ENCODE measurements at regions not wholly inside any gene's neighbourhood (a gene's known extent, or its start where the extent isn't known, plus 50 kb on each side); places are given as distances from the start of the nearest gene placed in this dataset.
A peak's percentile ranks its signal among the peaks of the same experiment; 100 is the strongest.

DNA sequence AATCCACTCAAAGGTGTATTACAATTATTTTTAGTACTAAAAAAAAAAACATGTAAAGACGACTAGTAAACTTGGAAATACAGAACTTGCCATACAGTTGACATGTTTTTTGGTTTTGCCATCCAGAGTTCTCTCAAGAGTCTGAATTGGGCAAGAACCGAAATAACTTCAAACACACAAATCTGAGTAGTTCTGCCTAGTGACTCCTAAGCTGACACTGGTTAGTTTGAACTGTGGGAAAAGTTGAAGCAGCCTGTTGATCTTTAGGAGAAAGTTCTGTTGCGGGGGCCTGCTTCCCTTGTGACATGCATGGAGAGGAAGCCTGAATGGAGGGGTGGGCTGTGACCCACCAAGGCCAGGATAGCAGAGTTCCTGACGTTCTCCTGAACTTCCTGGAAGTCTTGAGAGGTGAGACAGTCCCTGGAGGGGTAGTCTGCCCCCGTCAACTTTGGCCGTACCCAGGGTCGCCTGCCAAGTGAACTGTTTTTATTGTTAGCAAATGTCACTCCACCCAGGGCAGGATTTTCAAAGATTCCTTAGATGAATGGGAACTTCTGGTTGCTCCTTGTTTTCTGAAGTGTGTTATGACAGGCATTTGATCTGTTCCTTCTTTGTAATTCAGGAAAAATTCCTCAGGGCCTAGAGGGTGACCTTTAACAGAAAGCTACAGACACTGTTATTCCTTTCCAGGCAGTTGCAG, 85.6 kb upstream of the SPTBN1 start:
- Histone ChIP-seq H3K4me3 (no peak overlapping the region), H3K27me3 (no peaks in the 10 kb centered on the region), H3K9me3 (peaks cover 0 to 20% (median 4%) of the 10 kb centered on the region in 4 donors), H3K4me1 (peaks cover 0 to 36% (median 13%) of the 10 kb centered on the region in 4 donors), H3K27ac (peak overlapping the region; percentile 32 to 78 (median 64)), H3K36me3 (no peaks in the 10 kb centered on the region)
- 18 to 21% methylated on average over 7 of the region's 7 CpGs for WGBS, 2 donors
- TF ChIP-seq, protein P1, sequence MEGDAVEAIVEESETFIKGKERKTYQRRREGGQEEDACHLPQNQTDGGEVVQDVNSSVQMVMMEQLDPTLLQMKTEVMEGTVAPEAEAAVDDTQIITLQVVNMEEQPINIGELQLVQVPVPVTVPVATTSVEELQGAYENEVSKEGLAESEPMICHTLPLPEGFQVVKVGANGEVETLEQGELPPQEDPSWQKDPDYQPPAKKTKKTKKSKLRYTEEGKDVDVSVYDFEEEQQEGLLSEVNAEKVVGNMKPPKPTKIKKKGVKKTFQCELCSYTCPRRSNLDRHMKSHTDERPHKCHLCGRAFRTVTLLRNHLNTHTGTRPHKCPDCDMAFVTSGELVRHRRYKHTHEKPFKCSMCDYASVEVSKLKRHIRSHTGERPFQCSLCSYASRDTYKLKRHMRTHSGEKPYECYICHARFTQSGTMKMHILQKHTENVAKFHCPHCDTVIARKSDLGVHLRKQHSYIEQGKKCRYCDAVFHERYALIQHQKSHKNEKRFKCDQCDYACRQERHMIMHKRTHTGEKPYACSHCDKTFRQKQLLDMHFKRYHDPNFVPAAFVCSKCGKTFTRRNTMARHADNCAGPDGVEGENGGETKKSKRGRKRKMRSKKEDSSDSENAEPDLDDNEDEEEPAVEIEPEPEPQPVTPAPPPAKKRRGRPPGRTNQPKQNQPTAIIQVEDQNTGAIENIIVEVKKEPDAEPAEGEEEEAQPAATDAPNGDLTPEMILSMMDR (IDR thresholded peaks at IDR 0.05): no peak
- TF ChIP-seq EP300 (IDR thresholded peaks at IDR 0.05): peak in 1 of 2 donors; percentile 23
- no peak for DNase-seq (ENCODE audit: low spot score in 2 of 2)

DNA sequence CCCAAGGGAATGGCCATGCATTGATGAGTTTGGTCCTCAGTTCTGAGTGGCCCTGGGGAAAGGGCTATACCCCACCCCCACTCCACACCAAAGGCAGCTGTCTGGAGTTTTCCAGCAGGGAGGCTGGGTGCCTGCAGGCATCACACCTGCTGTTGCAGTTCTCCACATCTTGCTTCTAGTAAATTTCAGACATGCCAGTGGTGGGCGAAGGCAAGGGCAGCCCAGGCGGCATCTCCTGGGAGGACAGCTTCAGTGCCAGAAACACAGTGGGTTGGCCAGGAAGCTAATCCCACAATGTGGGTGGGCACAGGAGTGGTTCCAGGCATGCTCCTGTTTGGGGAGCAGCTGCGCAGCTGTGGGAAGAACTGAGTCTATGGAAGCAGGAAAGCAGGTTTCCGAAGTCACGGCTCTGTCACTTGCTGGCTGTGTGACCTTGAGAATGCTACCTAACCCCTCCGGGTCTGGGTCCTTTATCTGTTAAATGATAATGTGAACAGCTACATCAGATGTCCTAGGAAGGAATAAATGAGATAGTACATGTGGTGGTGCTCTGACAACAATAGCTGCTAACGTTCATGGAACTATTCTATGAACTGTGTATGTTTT, 84.6 kb upstream of the SPTBN1 start:
- Histone ChIP-seq H3K27ac (peak overlapping the region in 3 of 4 donors; percentile 52 to 78 (median 75)), H3K4me1 (peaks cover 0 to 40% (median 13%) of the 10 kb centered on the region in 4 donors), H3K27me3 (no peaks in the 10 kb centered on the region), H3K36me3 (no peaks in the 10 kb centered on the region), H3K9me3 (peaks cover 0 to 11% (median 0%) of the 10 kb centered on the region in 4 donors), H3K4me3 (no peak overlapping the region)
- TF ChIP-seq POLR2A (IDR thresholded peaks at IDR 0.05) (no peak), EP300 (IDR thresholded peaks at IDR 0.05) (no peak)
- TF ChIP-seq, protein P1 (IDR thresholded peaks at IDR 0.05): no peak
- no peak for DNase-seq (ENCODE audit: low spot score in 2 of 2)
- 67 to 74% methylated on average over 7 of the region's 7 CpGs for WGBS, 2 donors

DNA sequence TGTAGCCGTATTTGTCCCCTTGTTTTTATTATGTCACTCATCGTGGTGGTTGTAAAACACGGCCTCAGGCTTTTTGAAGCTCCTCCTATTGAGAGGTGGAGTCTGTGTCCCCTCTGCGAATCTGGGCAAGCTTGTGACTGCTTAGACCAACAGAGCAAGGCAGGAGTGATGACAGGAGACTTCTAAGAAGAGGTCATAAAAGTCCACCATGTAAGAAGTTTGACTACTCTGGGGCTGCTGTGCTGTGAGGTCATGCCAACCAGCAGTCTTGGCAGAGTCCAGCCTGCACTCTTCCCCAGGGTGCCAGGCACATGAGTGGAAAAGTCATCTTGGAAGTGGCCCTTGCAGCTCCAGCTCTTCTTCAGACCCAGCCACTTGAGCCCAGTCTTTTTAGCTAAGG, 83.8 kb upstream of the SPTBN1 start:
- no peaks in the 10 kb centered on the region for H3K36me3 ChIP-seq
- DNase-seq (ENCODE audit: low spot score in 2 of 2): no peak
- H3K27ac ChIP-seq: no peak overlapping the region
- 65 to 77% methylated on average over 4 of the region's 4 CpGs for WGBS, 2 donors
- H3K27me3 ChIP-seq: no peaks in the 10 kb centered on the region
- H3K4me3 ChIP-seq: no peak overlapping the region
- H3K9me3 ChIP-seq: peaks cover 0 to 8% (median 0%) of the 10 kb centered on the region in 4 donors
- TF ChIP-seq, protein P1 (IDR thresholded peaks at IDR 0.05): no peak
- no peak for TF ChIP-seq POLR2A (IDR thresholded peaks at IDR 0.05)
- TF ChIP-seq EP300 (IDR thresholded peaks at IDR 0.05): no peak
- H3K4me1 ChIP-seq: peaks cover 0 to 40% (median 13%) of the 10 kb centered on the region in 4 donors

DNA sequence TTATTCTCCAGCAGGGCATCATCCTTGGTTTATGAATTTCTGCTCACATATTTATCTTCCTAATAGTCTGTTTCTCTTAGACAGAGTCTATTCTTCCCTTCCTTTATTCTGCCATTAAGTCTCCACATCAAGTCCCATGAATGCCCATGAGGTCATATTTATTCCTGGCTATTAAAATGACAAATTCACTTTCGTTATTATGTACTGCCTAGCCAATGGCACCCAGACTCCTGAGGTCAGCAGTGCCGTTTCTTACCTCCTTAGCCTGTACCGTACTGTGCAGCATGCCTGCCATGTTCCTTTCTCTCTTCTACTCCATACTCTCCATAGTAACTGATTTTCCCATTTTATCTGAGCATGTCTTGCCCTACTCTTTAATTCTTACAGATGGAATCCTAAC, 82.3 kb upstream of the SPTBN1 start:
- peaks cover 0 to 41% (median 13%) of the 10 kb centered on the region in 4 donors for H3K4me1 ChIP-seq
- WGBS, 2 donors: 55 to 65% methylated on average over 3 of the region's 3 CpGs

More for the DNA sequence above, 82.3 kb upstream of the SPTBN1 start:
- H3K4me3 ChIP-seq: no peak overlapping the region
- no peak for TF ChIP-seq EP300 (IDR thresholded peaks at IDR 0.05)
- TF ChIP-seq, protein P1 (IDR thresholded peaks at IDR 0.05): no peak
- no peaks in the 10 kb centered on the region for H3K27me3 ChIP-seq
- DNase-seq (ENCODE audit: low spot score in 2 of 2): no peak
- no peaks in the 10 kb centered on the region for H3K36me3 ChIP-seq
- H3K27ac ChIP-seq: peak overlapping the region in 1 of 4 donors; percentile 65
- H3K9me3 ChIP-seq: peaks cover 0 to under 1% (median 0%) of the 10 kb centered on the region in 4 donors

Data from tibial nerve (tissue), 4 donors.